Dermis blood vessel endothelial cell (primary cell): ENCODE measurements at regions not wholly inside any gene's neighbourhood (a gene's known extent, or its start where the extent isn't known, plus 50 kb on each side); places are given as distances from the start of the nearest gene placed in this dataset.

Experiments used
- DNase-seq: peaks from one replicate; pipeline ENCODE4 v3.0.0; 2010

DNA sequence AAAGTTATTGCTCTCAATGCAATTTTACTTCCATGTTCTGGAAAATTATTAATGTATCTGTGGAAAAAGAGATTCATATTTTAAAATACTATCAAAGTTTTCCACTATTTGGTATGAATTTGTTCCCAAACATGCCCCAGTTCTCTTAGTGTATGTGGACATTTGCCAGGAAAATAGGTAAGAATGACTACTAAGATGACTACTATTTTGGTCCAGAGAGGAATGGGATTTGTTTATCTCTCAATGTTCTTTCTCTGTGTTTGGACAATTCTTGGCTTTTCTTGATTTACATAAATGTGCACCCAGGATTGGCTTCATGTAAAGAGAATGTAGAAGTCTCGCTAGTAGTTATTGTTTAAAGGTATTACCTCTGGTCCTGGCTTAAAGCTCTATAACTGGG lies 60.3 kb upstream of the POT1 start:
- DNase-seq = no peak
